ENCODE measurements at regions not wholly inside any gene's neighbourhood (a gene's known extent, or its start where the extent isn't known, plus 50 kb on each side); places are given as distances from the start of the nearest gene placed in this dataset.
"Not testable (repeated sequence)": the region's sequence is repeated elsewhere in the genome, so short reads cannot be mapped to it uniquely, and the experiment has no call there.

DNA sequence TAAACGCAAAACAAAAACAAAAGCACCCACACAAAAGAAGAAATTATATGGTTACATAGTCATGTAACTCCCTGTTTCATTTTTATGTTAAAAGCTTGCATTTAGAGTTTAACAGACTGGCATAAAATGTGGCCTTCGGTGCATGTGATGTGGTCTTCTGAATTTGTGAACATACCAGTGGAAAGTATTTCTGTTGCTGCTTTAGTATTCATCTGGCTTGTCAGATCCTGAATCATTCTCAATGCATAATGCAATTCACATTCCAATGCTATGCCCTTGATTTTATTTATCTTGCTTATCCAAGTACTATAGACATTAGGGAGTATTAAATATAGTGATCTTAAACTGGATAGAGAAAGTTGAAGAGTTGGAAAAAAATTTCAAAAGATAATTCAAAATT lies 740.2 kb upstream of the ZNF608 start:
- DNase-seq (ENCODE audit: low spot score), result peak; percentile 13
- FAIRE-seq, result no peak

DNA sequence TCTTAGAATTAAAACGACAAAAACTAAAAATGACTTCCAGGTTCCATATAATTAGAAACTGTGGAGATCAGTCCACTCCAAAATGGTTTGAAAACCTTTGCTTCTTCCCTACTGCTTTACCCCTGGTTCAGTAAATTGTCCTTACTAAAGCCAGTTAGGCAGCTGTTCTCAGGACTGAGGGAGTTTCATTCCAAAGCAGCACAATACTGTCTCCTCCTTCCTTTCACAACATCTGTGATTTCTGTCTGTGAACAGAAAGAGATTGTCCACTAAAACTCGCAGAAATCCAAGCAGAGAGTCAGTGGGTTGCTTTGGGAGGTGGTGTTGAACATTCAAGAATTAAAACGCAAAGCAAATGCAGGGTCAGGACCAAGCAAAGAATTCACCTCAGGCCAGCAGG lies 740.8 kb upstream of the ZNF608 start:
- DNase-seq (ENCODE audit: low spot score), result no peak
- FAIRE-seq, result no peak

DNA sequence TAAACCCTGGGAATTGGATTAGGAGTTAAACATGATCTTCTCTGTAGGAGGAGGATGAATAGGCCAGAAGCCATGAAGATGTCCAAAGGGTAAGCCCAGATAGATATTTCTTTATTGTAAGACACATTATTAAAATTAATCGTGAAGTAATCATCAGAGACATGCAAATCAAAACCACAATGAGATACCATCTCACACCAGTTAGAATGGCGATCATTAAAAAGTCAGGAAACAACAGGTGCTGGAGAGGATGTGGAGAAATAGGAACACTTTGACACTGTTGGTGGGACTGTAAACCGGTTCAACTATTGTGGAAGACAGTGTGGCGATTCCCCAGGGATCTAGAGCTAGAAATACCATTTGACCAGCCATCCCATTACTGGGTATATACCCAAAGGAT lies 741.2 kb upstream of the ZNF608 start:
- DNase-seq (ENCODE audit: low spot score); FAIRE-seq: not testable (repeated sequence)

DNA sequence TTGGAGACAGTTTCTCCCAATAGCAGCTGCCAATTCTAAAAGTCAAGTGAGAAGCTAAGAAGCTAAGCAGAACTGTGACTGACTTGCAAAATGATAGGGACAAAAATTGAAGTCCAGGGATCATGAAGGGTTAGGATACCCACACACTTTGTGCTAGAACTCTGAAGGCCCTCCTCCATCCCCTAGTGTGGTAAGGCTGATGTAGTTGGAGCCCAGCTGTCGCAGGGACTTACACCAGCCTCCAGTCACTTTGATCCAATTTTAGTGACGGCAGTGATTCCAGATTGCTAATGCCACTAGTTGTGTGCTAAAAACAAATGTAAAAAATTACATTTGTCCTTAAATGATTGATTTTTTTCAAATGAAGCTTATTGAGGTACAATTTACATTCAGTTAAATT lies 742.7 kb upstream of the ZNF608 start:
- FAIRE-seq, result no peak

DNA sequence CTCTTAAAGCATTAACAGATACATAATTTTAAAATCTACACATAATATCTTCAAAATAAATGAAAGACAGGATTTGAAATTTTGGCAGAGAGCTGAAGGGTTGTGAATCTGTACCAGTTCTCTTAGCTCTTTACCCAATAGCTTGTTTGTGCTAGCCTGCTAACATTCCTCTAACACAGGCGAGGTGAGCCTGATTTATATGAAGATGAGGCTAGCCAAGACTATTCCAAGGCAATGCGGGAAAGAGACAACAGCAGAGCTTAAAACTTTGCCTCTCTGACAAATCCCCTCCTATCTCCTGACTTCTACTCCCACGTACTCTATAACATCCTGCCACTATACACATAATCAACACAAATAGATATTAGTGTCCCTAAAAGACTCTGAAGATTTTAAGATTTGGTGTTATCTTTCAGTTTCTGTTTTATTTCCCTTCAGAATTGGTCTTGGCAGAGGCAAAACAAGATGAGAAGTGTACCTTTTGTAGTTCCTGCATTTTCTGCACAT lies 745.6 kb upstream of the ZNF608 start:
- no peak for FAIRE-seq

More for the DNA sequence above, 742.7 kb upstream of the ZNF608 start:
- DNase-seq (ENCODE audit: low spot score), result no peak

DNA sequence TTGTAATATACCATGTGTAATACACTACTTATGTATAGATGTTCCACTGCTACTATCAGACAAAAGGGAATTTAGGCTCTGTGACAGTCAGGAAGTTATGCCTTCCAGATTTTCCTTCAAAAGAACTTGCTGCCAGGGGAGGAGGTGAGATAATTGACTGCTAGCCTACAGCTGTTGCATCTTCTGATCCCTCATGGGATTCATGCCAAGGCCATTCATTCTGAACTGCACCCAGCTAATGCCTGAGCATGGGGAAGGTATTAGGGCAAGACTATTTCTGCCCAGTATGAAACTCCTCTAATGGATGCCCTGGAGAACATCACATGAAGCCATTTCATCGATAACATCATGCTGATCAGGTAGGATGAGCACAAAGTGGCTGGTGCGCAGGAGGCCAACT lies 746.5 kb upstream of the ZNF608 start:
- no peak for FAIRE-seq

More for the DNA sequence above, 745.6 kb upstream of the ZNF608 start:
- DNase-seq (ENCODE audit: low spot score), result no peak

DNA sequence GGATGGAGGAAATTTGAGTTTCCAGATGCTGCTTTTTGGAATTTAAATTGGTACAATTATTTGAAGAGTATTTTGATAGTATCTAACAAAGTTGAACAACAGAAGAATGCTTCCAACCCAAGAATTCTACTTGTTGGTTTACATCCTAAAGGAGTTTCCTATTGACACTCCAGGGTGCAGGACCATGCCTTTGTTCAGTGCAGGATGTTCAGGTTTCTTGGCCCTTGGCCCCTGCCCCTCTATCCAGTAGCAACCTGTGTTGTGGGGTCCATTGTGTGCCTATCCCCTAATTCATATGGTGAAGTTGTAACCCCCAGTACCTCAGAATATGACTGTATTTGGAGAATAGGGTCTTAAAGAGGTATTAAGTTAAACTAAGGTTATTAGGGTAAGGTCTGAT lies 750.0 kb upstream of the ZNF608 start:
- no peak for DNase-seq (ENCODE audit: low spot score)
- no peak for FAIRE-seq

More for the DNA sequence above, 746.5 kb upstream of the ZNF608 start:
- DNase-seq (ENCODE audit: low spot score), result no peak

DNA sequence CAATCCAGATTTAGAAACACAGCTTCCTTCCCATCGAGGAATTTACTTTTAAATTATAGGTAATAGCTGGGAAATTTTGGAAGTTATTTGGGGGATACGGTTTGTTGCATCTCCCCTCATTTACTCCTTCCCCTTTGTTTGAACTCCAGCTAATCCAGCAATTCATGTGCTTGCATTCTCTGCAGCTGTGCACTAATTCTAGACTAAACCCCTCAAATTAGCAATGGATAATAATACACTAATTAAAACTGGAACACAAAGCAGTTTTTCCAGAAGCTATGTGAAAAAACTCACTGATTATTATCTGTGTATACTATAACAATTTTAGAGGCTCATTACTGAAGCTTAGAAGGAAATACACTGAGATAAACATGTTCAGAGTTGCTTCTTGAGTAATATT lies 751.2 kb upstream of the ZNF608 start:
- DNase-seq (ENCODE audit: low spot score), result no peak
- no peak for FAIRE-seq

DNA sequence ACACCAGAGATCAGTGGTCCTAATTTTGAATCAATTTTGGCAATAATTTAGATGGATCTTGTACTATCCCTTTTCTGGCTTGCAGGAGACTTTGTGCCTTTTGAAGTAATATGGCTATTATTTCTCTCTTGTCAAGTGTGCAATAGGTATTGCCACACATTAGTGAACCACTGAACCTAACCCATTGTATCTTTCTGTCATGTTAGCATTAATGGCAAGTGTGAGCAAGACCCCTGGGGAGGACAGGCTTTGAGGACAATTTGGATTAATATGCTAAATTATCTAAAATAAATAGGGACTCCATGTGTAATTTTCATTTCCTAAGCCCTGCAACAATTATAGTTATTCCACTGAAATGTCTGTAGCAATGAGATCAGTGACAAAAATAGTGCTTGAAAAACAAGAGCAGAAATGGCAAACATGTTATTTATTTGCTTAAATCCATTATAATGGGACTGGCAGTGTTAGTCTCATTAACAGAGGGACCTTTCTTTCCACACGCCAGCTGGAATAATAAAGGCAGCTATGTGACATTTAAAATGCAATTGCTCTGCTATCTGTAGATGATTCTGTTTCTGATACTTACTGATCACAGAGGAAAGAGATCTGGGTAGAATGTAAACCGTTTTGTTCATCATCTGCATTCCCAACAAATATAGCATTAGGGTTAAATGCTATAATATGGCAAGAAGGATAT lies 753.3 kb upstream of the ZNF608 start:
- no peak for DNase-seq (ENCODE audit: low spot score)
- no peak for FAIRE-seq

DNA sequence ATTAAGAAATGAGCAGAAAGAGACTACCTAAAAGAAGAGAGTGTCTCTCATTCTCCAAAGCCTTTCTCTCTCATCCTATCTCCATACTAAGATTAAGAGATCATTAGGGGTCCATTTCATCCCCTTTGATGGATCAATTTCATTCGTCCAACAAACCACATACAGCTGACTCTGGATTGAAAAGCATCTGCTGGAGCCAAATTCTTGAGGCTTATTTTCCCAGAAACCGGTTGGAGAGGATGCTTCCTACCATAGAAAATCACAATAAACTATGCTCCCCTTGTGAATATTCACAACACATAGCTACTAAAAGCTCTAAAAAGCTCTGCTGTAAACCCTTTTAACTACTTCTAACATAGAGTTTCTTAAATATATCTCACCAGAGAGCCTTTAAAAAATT lies 755.0 kb upstream of the ZNF608 start:
- DNase-seq (ENCODE audit: low spot score) (no peak), FAIRE-seq (no peak)

DNA sequence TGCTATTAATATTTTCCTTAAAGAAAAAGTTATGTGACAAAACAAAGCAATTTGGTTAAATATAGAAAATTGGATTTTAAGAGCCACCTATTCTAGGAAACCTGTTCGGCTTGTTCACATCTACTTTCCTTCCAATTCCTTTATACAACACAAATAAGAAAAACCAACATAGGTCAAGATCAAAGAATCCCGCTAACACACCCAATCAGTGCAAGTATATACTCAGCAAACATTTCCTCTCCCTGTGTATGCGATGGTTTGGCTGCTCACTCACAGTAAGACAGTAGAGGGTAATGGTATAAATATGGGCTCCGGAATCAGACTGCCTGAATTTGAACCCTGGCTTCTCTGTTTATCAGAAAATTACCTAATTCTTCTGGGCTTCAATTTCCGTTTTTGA lies 757.5 kb upstream of the ZNF608 start:
- no peak for FAIRE-seq

DNA sequence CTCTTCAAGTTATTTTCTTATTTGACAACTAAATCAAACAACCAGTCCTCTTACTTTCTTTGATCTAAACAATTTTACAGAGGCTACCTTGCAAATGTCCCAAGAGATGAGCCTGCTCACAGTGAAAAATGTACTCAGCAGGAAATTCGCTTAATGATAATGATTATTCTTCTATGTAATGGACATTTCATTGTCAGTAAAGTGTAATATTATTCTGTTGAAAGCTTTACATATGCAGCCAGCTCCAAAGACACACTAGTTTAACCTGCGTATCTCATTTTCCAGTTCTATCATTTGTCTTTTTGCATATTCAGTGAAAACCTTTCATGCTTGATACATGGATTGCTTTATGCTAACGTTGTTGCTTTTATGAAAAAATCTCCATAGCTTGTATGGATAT lies 758.7 kb upstream of the ZNF608 start:
- no peak for DNase-seq (ENCODE audit: low spot score)
- no peak for FAIRE-seq

More for the DNA sequence above, 757.5 kb upstream of the ZNF608 start:
- no peak for DNase-seq (ENCODE audit: low spot score)

DNA sequence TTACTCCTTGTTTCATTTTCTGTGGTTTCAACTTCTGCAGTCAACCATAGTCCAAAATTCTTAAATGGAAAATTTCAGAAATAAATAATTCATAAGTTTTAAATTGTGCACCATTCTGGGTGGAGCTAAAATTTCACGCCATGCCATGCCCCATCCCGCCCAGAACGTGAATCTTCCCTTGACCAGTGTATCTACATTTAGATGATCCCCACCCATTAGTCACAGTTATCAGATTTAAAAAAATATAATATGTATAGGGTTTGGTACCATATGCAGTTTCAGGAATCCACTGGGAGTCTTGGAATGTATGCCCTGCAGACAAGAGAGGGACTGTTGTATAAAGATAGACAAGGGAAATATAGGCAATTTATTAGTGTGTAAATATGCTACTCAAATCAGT lies 759.7 kb upstream of the ZNF608 start:
- no peak for FAIRE-seq
- DNase-seq (ENCODE audit: low spot score), result no peak

DNA sequence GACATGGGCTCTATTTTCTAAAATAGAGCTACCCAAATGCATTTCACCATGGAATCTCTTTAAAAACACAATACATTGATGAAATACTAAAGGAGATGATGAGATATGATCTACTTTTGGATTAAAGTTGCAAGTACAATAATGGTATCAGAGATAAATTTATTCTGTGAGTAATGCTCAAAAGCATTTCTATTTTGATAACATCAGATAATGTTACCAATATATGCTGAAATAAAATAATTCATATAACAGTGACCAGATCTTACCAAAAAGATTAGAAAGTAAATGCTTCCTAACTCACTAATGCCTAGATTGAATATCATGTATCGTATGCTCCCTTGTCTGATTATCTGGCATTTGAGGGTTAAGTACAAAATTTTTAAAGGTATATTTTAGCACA lies 761.8 kb upstream of the ZNF608 start:
- no peak for FAIRE-seq
- no peak for DNase-seq (ENCODE audit: low spot score)

DNA sequence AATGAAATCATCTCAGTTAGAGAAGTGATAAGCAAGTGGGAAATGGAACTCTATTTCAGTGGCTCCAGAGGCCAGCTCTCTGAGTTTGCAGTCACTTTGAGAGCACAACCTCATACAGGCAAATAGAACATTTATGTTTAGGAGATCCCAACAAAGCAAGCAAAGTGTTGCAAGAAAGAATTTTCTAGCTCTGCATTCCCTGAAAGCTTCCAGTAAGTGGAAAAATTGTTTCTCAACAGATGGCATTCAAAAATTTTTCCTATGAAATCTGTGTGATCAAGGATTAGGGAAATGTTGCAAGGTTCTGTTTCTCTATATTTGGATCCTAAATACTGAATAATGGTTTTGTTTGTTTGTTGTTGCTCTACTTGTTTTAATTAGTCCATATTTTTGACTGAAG lies 764.2 kb upstream of the ZNF608 start:
- DNase-seq (ENCODE audit: low spot score) (no peak), FAIRE-seq (no peak)

DNA sequence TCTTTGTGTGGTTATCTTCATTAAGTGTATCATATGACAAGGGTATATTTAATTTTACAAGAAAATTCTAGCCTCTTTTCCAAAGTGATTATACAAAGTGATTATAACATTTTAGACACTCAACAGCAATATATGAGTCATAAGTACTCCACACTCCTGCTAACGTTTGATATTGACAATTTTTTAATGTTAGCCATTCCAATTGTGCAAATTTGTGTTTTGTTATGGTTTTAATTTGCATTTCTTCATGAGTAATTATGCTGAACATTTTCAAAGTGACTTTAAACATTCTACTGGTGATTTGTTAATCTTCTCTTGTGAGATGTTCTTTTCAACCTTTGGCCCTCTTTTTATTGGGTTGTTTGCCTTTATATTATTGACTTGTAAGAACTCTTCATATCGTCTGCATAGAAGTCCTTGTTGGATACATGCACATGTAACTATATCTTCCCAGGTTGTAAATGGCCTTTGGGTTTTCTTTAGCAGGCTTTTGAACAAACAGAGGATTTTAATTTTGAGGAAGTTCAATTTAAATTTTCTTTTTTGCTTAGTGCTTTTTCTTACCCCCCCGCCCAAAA lies 771.6 kb upstream of the ZNF608 start:
- DNase-seq (ENCODE audit: low spot score) (no peak), FAIRE-seq (no peak)

DNA sequence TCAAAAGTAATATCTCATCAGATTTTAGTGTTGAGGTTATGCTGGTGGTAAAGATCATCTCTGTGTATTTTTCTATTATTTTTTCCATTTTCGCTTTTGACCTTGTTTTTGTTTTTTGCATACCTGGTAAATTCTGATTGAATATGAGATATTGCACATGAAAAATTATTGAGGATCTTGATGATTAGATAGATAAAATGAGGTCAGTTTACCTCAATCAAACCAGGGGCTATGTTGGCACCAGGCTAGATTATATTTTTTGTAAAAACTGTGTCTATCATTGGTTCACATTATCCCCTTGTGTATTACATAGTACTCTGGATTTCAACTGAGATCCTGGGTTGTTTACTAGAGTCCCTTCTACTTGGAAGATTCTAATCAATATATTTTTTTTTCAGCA lies 774.9 kb upstream of the ZNF608 start:
- DNase-seq (ENCODE audit: low spot score) (no peak), FAIRE-seq (no peak)

DNA sequence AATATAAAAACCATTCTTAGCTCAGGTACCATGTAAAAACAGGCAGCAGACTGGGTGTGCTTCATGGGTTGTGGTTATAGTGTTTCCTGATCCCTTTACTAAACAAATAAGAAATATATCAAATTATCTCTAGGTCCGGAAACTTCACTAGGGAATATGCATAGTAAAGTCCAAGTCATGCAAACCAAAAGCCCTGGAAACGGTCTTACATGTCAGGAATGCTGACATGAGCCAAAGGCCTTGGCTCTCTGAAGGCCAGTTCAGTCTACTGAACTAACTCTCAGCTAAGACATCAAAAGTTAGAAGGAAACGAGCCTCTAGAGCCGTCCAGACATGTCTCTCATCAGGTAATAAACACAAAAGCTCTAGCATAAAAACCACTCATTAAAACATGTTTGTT lies 778.9 kb upstream of the ZNF608 start:
- DNase-seq (ENCODE audit: low spot score) (no peak), FAIRE-seq (no peak)

DNA sequence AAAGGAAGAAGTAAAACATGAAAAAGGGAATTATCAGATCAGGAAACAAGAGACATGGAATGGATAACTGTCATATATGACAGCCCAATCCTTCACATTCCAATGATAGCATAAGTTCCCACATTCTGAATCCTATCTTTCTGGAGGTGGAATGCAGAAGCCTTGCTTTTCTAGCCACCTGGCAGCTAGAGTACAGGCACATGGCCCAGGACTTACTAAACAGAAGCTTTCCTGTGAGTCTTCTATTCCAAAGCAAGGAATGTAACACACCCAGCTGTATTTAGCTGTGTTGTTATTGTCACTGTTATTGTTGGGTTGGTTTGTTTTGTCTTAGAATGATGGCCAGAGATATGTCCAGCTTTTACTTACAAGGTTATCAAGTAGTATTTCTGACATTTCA lies 780.5 kb upstream of the ZNF608 start:
- no peak for DNase-seq (ENCODE audit: low spot score)
- no peak for FAIRE-seq

DNA sequence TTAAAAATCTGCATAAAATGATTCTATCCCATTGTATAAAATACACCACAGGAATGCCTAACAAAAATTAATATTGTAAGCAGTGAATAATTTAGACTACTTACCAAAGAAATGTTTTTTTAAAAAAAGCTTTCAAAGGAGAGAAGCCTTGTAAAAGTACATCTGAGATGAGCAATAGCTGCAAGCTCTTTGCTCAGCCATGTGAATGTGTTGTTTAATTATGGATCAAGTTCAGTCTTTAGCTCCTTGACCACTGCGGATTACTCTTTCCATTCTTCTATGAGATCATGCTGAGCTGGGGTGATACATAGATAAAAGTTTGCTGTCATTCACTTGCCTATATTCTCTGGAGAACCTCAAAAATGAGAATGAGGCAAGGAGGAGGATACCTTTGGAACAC lies 782.4 kb upstream of the ZNF608 start:
- DNase-seq (ENCODE audit: low spot score) (no peak), FAIRE-seq (no peak)

DNA sequence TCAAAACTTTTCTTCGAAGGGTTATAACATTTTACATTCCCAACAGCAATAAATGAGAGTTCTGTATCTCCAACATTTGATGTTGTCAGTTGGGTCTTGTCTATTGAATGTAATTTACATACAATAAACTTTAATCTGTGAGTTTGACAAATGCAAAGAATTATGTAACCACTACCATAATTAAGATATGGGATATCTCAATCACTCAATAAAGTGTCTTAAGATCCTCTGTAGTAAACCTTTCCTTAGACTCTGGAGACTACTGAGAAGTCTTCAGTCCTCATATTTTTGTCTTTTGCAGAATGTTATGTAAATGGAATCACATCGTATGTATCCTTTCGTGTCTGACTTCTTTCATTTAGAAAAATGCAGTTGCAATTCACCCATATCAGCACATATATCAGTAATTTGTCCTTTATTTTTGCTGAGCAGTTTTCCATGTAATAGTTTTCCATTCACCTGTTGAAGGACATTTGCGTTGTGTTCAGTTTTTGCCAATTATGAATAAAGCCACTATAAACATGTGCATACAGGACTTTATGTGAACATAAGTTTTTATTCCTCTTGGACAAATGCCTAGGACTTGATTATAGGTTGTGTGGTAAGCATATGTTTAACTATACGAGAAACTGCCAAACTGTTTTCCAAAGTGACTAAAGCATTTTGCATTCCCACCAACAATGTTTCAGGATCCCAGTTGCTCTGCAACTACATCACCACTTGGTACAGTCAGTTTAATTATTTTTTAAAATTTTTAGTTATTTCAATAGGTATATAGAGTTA lies 784.6 kb upstream of the ZNF608 start:
- DNase-seq (ENCODE audit: low spot score) (no peak), FAIRE-seq (peak; percentile 46)

DNA sequence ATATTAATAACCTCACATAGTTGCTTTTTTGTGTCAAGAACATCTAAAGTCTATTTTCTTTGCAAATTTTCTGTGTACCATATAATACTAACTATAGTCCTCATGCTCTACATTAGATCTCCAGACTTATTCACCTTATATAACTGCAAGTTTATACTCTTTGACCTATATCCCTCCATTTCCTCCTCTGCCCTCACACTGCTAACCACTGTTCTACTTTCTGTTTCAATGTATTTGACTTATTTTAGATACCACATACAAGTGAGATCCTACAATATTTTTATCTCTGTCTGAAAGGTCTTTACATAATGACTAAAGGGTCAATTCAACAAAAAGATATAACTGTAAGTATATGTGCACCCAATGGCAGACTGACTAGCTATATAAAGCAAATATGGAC lies 789.7 kb upstream of the ZNF608 start:
- no peak for DNase-seq (ENCODE audit: low spot score)
- no peak for FAIRE-seq

Measured in urothelium cell line (cell line).